ENCODE measurements at regions not wholly inside any gene's neighbourhood (a gene's known extent, or its start where the extent isn't known, plus 50 kb on each side); places are given as distances from the start of the nearest gene placed in this dataset.

DNA sequence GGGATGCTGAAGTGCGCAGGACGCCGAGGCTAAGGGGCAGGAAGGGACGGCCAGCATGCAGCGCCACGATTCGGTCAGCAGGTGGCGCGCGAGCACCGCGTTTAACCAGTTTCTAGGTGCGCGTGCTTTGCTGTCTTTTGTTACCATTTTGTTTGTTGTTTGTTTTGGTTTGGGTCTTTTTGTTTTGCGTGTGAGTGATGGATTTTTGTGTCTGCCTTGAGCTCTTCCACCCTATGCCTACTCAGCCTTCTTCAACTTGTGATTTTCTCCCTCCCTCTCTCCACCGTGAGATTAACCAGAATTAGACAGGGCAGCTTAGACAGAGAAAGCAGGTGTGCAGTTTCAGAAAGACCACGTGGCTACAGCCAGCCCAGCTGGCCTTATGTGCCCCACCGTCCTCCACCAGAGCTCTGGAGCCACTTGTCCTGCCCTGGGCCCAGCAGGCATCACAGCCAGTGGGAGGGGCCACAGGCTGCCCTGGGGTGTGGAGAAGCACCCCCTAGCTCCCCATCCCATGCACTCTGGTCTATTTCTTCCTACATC, 180.2 kb downstream of the RNF144A start:
- Histone ChIP-seq H3K27me3 (ENCODE audit: control insufficient read depth in 2 of 2, insufficient read depth in 2 of 2, low read length in 2 of 2) (peaks cover 6 to 36% of the 10 kb centered on the region in 2 experiments), H3K27ac (ENCODE audit: extremely low read depth, low read depth, low read length) (no peak overlapping the region), H3K9ac (ENCODE audit: insufficient read depth in 1 of 2, low read depth in 2 of 2, low read length in 2 of 2) (no peak overlapping the region), H2AFZ (ENCODE audit: low read depth, low read length) (peak overlapping the region; percentile 43), H3K4me2 (ENCODE audit: insufficient read depth, low read length) (no peak overlapping the region), H3K9me1 (ENCODE audit: control insufficient read depth, insufficient read depth, low read length) (no peaks in the 10 kb centered on the region), H3K36me3 (ENCODE audit: control insufficient read depth, insufficient read depth, low read length) (no peaks in the 10 kb centered on the region), H3K9me3 (replicated peaks; ENCODE audit: control insufficient read depth, insufficient read depth, low read depth, low read length) (no peaks in the 10 kb centered on the region), H3K4me1 (replicated peaks in 1 of 2; ENCODE audit: control insufficient read depth in 2 of 2, insufficient read depth in 2 of 2, low read length in 2 of 2) (peaks cover 0 to 3% of the 10 kb centered on the region in 2 experiments; a peak in 2 of 5 replicates), H3K79me2 (ENCODE audit: control insufficient read depth, insufficient read depth, low read length) (no peaks in the 10 kb centered on the region), H4K20me1 (replicated peaks; ENCODE audit: control insufficient read depth, insufficient read depth, low read length) (no peaks in the 10 kb centered on the region), H3K4me3 (no peak overlapping the region)
- POLR2A ChIA-PET = interaction anchor here (0.6 to 0.8 kb wide), 2 partner anchors 9 to 26 kb away, joined by 3 read pairs; no protein-coding TSS in a partner anchor
- DNase-seq (ENCODE audit: extremely low read depth in 1 of 4, low spot score in 3 of 4) (peak; percentile 72 to 82 (median 80)), FAIRE-seq (peak; percentile 90), ATAC-seq (peak; percentile 98)
- 0% methylated on average over 17 of the region's 18 CpGs for WGBS (ENCODE audit: insufficient coverage, low coverage, missing lambda C conversion rate)
- intact Hi-C loops (cut with micrococcal nuclease) = loop anchor here (5.0 to 10.0 kb wide), 2 partner anchors 575 to 1587 kb away; partner anchors contain the start of gene ID2
- CTCF ChIA-PET (ENCODE audit: low intra/inter-chr PET ratio) = interaction anchor here (0.6 to 2.3 kb wide), 3 partner anchors 568 to 1589 kb away, joined by 3 to 10 read pairs (median 4); no protein-coding TSS in a partner anchor
- BruUV-seq (replicated peaks) = no TSS peak
- in situ Hi-C loops (cut with MboI) = loop anchor here (25.0 kb wide), 1 partner anchor 1590 kb away; the partner anchor contains the start of gene ID2
- TF ChIP-seq EGR1 (conservative IDR thresholded peaks at IDR 0.05) (no peak), PML (IDR thresholded peaks at IDR 0.05; ENCODE audit: low read length) (no peak), SIN3B (IDR thresholded peaks at IDR 0.05; ENCODE audit: low read depth) (no peak), PHTF2 (CRISPR knock-in tag; IDR thresholded peaks at IDR 0.05) (no peak), ZNF3 (CRISPR knock-in tag; IDR thresholded peaks at IDR 0.05) (no peak), CBX3 (IDR thresholded peaks at IDR 0.05; ENCODE audit: borderline replicate concordance in 1 of 2, low read length in 2 of 2) (no peak), TEAD4 (IDR thresholded peaks at IDR 0.05; ENCODE audit: low read length) (no peak), TEAD4 (CRISPR knock-in tag; IDR thresholded peaks at IDR 0.05; ENCODE audit: borderline replicate concordance) (no peak), ZBTB11 (CRISPR knock-in tag; IDR thresholded peaks at IDR 0.05) (no peak), ZC3H8 (IDR thresholded peaks at IDR 0.05) (no peak), PHB (CRISPR knock-in tag; IDR thresholded peaks at IDR 0.05) (no peak), CEBPZ (IDR thresholded peaks at IDR 0.05; ENCODE audit: borderline replicate concordance, low read depth, low read length) (no peak)

Data from K562 (cell line).